HL-60 (cell line): ENCODE measurements at regions not wholly inside any gene's neighbourhood (a gene's known extent, or its start where the extent isn't known, plus 50 kb on each side); places are given as distances from the start of the nearest gene placed in this dataset.
"Not testable (repeated sequence)": the region's sequence is repeated elsewhere in the genome, so short reads cannot be mapped to it uniquely, and the experiment has no call there.

Experiments
- CTCF ChIP-seq: IDR thresholded peaks from one replicate; pipeline ENCODE4 v1.5.1; 2011; ENCODE audit warnings: low read length, control low read depth, inconsistent platforms; ENCODE audit not compliant: insufficient read depth
- REST ChIP-seq: IDR thresholded peaks from 2 replicates; pipeline ENCODE4 v1.6.1; 2012; ENCODE audit warnings: low read depth; ENCODE audit not compliant: insufficient replicate concordance

GRCh38 chr7:54949514-54949913 is 69.3 kb upstream of the EGFR start:
- TF ChIP-seq CTCF, REST: not testable (repeated sequence)
